GM19239 (cell line): ENCODE measurements at regions not wholly inside any gene's neighbourhood (a gene's known extent, or its start where the extent isn't known, plus 50 kb on each side); places are given as distances from the start of the nearest gene placed in this dataset.

Experiments used
- DNase-seq: peaks from one replicate; pipeline ENCODE4 v3.0.0; 2011; ENCODE audit warnings: low spot score; ENCODE audit not compliant: insufficient read length
- FAIRE-seq: peaks from 2 replicates; lab custom pipeline; 2011; peaks lifted over from hg19 to GRCh38; lab: Jason Lieb, UNC

GRCh38 chrX:73768886-73769285 lies 83.6 kb downstream of the XIST start:
- FAIRE-seq (no peak), DNase-seq (no peak)

DNA sequence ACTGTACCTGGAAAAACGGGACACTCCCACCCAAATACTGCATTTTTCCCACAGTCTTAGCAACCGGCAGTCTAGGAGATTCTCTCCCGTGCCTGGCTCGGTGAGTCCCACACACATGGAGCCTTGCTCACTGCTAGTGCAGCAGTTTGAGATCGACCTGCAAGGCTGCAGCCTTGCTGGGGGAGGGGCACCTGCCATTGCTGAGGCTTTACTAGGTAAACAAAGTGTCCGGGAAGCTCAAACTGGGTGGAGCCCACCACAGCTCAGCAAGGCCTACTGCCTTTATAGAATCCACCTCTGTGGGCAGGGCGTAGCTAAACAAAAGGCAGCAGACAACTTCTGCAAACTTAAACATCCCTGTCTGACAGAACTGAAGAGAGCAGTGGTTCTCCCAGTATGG lies 84.4 kb downstream of the XIST start:
- FAIRE-seq (peak; percentile 11), DNase-seq (no peak)

DNA sequence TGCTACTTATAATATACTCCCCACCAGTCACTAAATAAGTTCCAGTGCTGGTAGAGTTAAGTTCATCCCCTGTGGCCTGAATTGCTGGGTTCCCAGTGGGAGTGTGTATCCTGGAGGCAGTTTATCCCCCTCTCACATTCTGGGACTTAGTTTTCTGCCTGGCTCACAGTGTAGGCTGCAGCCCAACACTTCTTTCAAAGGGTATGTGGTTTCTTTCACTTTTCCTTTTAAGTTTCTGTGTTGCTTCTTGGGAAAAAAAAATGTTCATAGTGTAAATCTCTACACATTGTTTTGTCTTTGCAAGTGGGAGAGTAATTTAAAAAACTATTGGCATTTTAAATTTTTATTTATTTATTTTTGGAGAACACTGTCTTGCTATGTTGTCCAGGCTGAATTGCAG lies 85.5 kb downstream of the XIST start:
- FAIRE-seq (no peak), DNase-seq (no peak)

DNA sequence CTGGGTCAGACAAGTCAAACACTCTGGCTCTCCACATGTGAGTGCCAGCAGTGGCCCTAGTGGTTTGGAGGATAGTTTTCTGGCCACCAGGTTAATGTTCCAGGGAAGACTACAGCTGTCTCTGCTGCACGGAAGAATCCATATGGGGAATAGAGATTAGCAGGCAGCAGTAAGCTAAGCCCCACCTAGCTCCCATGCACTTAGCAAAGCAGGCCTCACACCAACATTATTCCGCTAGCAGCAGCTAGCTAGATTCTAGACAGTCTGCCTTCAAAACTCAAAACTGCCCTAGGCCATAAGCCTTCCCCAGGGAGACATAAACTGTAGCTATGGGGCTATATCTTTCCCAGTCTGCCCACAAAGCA lies 86.1 kb downstream of the XIST start:
- FAIRE-seq (no peak), DNase-seq (no peak)

DNA sequence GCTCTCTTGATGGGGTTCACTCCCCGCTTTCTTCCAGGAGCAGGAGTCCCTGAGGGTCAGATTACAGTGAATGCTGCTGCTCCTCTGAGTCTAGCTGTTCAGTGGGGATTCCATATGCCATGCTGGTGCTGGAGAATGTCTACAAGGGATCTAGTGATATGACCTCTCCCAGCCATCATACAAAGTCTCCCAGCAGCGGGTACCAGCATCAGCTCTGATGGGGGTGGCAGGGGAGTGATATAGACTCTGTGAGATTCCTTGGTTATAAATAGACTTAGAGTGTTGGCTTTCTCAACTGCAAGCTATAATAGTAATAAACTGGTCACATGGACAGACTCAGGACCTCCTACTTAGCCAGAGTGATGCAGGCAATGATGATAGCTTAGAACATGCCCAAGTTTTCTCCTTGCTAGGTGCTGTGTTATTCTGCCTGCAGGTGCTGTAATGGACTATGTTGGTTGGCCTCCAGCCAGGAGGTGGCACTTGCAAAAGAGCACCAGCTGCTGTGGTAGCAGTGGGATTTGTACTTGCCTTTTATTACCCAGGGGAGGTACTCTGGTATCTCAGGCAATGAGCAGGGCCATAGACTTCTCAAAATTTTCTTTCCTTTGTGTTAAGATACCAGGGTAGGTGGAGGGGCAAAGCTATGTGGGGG lies 86.6 kb downstream of the XIST start:
- FAIRE-seq (no peak), DNase-seq (no peak)

DNA sequence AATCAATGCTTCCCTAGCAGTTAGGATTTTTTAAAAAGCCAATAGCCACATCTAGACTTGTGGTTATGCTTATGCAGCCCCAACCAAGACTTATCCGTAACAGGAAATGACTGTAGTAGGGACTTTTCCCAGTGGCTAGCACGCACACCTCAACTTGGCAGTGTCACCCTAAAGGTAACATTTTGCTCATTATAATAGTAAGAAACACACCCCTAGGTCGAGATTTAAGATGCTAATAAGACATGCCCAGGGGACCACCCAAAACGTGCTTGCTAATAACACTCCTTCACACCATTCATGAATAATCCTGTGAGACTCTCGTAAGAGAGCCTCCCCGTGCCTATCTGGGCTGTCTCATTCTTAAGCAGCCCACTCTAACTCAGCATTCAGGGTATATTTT lies 94.3 kb downstream of the XIST start:
- FAIRE-seq (no peak), DNase-seq (no peak)
